ENCODE measurements at regions not wholly inside any gene's neighbourhood (a gene's known extent, or its start where the extent isn't known, plus 50 kb on each side); places are given as distances from the start of the nearest gene placed in this dataset.

- TF ChIP-seq ZNF600 (tag by site-specific recombination; IDR thresholded peaks at IDR 0.05) (no peak), GFI1B (tag by site-specific recombination; IDR thresholded peaks at IDR 0.05) (no peak), SETDB1 (IDR thresholded peaks at IDR 0.05; ENCODE audit: insufficient read length, low read length) (no peak), KLF8 (tag by site-specific recombination; IDR thresholded peaks at IDR 0.05) (no peak)
These were observed 576.7 kb upstream of the DIPK2B start (continued) for GRCh38 chrX:45777366-45777765.

GRCh38 chrX:45775468-45775867 lies 574.8 kb upstream of the DIPK2B start:
- Histone ChIP-seq H3K4me3 (ENCODE audit: low read depth, low read length) (no peak overlapping the region), H3K36me3 (ENCODE audit: control insufficient read depth in 2 of 2, insufficient read depth in 1 of 2, low read length in 2 of 2) (no peaks in the 10 kb centered on the region), H3K9me3 (ENCODE audit: control insufficient read depth, insufficient read depth, low read depth, low read length) (no peaks in the 10 kb centered on the region), H3K4me1 (ENCODE audit: control insufficient read depth, insufficient read depth, low read length) (peaks cover 3% of the 10 kb centered on the region; the same call in 1 of the 2 replicates), H3K27ac (ENCODE audit: extremely low read depth, low read depth, low read length) (no peak overlapping the region)
- ChIA-PET CTCF (no interaction called here), POLR2A (no interaction called here)
- TF ChIP-seq ZNF48 (tag by site-specific recombination; IDR thresholded peaks at IDR 0.05) (no peak), ZBTB8A (tag by site-specific recombination; IDR thresholded peaks at IDR 0.05) (no peak)
- TF ChIP-seq, protein P1, sequence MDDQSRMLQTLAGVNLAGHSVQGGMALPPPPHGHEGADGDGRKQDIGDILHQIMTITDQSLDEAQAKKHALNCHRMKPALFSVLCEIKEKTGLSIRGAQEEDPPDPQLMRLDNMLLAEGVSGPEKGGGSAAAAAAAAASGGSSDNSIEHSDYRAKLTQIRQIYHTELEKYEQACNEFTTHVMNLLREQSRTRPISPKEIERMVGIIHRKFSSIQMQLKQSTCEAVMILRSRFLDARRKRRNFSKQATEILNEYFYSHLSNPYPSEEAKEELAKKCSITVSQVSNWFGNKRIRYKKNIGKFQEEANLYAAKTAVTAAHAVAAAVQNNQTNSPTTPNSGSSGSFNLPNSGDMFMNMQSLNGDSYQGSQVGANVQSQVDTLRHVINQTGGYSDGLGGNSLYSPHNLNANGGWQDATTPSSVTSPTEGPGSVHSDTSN (CRISPR knock-in tag; IDR thresholded peaks at IDR 0.05), result no peak

DNA sequence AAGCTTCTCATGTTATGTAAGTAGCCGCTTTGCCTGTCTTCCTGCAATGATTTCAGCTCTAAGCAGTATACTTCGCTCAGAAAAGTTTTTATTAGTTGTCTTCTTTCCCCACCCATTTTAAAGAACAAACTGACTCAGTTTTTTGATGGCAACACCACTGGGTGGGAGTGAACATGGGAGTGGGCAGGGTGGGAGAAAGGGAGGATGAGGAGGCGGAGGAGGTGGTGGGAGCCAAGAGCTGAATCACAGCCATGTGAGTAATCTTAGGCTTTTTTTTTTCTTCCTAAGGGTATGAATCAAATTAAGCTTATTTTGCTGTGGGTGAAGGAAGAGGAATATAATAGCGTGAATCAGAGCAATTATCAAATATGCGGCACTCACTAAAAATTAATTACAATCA lies 574.3 kb upstream of the DIPK2B start:
- Histone ChIP-seq H3K4me1 (ENCODE audit: control insufficient read depth, insufficient read depth, low read length) (peaks cover 3% of the 10 kb centered on the region; the same call in 1 of the 2 replicates), H3K4me3 (ENCODE audit: low read depth, low read length) (no peak overlapping the region), H3K27ac (ENCODE audit: extremely low read depth, low read depth, low read length) (no peak overlapping the region), H3K36me3 (ENCODE audit: control insufficient read depth in 2 of 2, insufficient read depth in 1 of 2, low read length in 2 of 2) (no peaks in the 10 kb centered on the region), H3K9me3 (ENCODE audit: control insufficient read depth, insufficient read depth, low read depth, low read length) (no peaks in the 10 kb centered on the region)
- ChIA-PET CTCF (interaction anchor here (0.9 kb wide), 1 partner anchor 27 kb away, joined by 3 read pairs; no protein-coding TSS in a partner anchor), POLR2A (no interaction called here)
- TF ChIP-seq WT1 (tag by site-specific recombination; IDR thresholded peaks at IDR 0.05), result peak; percentile 61
- TF ChIP-seq ZFHX2 (tag by site-specific recombination; conservative IDR thresholded peaks at IDR 0.05), result peak; percentile 94
- TF ChIP-seq EGR2 (tag by site-specific recombination; IDR thresholded peaks at IDR 0.05; ENCODE audit: low read depth), result peak; percentile 90
- TF ChIP-seq OSR2 (tag by site-specific recombination; IDR thresholded peaks at IDR 0.05), result no peak
- no peak for TF ChIP-seq ZNF114 (tag by site-specific recombination; IDR thresholded peaks at IDR 0.05)
- no peak for TF ChIP-seq ZIC2 (tag by site-specific recombination; IDR thresholded peaks at IDR 0.05)

GRCh38 chrX:45773572-45773971 lies 572.9 kb upstream of the DIPK2B start:
- H3K9me3 ChIP-seq (ENCODE audit: control insufficient read depth, insufficient read depth, low read depth, low read length), result no peaks in the 10 kb centered on the region
- H3K27ac ChIP-seq (ENCODE audit: extremely low read depth, low read depth, low read length), result no peak overlapping the region
- H3K4me3 ChIP-seq (ENCODE audit: low read depth, low read length), result no peak overlapping the region
- ChIA-PET CTCF (interaction anchor here (0.8 kb wide), 1 partner anchor 264 kb away, joined by 5 read pairs; no protein-coding TSS in a partner anchor), POLR2A (no interaction called here)
- H3K36me3 ChIP-seq (ENCODE audit: control insufficient read depth in 2 of 2, insufficient read depth in 1 of 2, low read length in 2 of 2), result no peaks in the 10 kb centered on the region
- peaks cover 3% of the 10 kb centered on the region; the same call in 1 of the 2 replicates for H3K4me1 ChIP-seq (ENCODE audit: control insufficient read depth, insufficient read depth, low read length)
- TF ChIP-seq ZBTB20 (tag by site-specific recombination; IDR thresholded peaks at IDR 0.05) (no peak), ZNF292 (tag by site-specific recombination; IDR thresholded peaks at IDR 0.05; ENCODE audit: borderline replicate concordance, low read depth) (no peak), ZNF529 (tag by site-specific recombination; IDR thresholded peaks at IDR 0.05; ENCODE audit: insufficient replicate concordance) (no peak), ZNF114 (tag by site-specific recombination; IDR thresholded peaks at IDR 0.05) (no peak), ZNF366 (tag by site-specific recombination; conservative IDR thresholded peaks at IDR 0.05) (no peak), ZNF571 (tag by site-specific recombination; IDR thresholded peaks at IDR 0.05) (no peak), ZNF677 (tag by site-specific recombination; IDR thresholded peaks at IDR 0.05) (no peak), MEIS1 (CRISPR knock-in tag; IDR thresholded peaks at IDR 0.05; ENCODE audit: borderline replicate concordance) (no peak), ZSCAN4 (tag by site-specific recombination; IDR thresholded peaks at IDR 0.05) (no peak), ZNF18 (tag by site-specific recombination; IDR thresholded peaks at IDR 0.05) (no peak), ZNF37A (tag by site-specific recombination; IDR thresholded peaks at IDR 0.05) (no peak), ZXDB (tag by site-specific recombination; IDR thresholded peaks at IDR 0.05) (no peak), IKZF3 (tag by site-specific recombination; IDR thresholded peaks at IDR 0.05) (no peak), ZNF792 (tag by site-specific recombination; IDR thresholded peaks at IDR 0.05) (no peak), ZNF302 (tag by site-specific recombination; IDR thresholded peaks at IDR 0.05; ENCODE audit: low read depth) (no peak), ZNF610 (tag by site-specific recombination; IDR thresholded peaks at IDR 0.05; ENCODE audit: borderline replicate concordance) (no peak), ZNF214 (tag by site-specific recombination; IDR thresholded peaks at IDR 0.05; ENCODE audit: borderline replicate concordance) (no peak)

Measured in HEK293 (cell line).